IMR-90 (cell line): ENCODE measurements at regions not wholly inside any gene's neighbourhood (a gene's known extent, or its start where the extent isn't known, plus 50 kb on each side); places are given as distances from the start of the nearest gene placed in this dataset.

Source experiments
- ATAC-seq: fragments of 200-7000 bp; cut with Tn5 transposase; 2 replicates; pipeline ENCODE4 v1.9.1; 2020; ENCODE audit warnings: low read depth, mild to moderate bottlenecking, moderate library complexity
- BruUV-seq: library from RNA; stranded (reverse); fragments of 400-500 nt; replicated peaks from 2 replicates; lab custom pipeline; 2021; lab: Mats Ljungman, UMichigan
- CTCF ChIA-PET: fragments of 300-600 bp; formaldehyde crosslinking; extraction: SDS; loops from one replicate; lab custom pipeline; 2021; ENCODE audit warnings: antibody characterized with exemption; lab: Yijun Ruan, JAX
- POLR2A ChIA-PET: fragments of 300-600 bp; sonication (Branson Sonifier 250); formaldehyde crosslinking; loops from one replicate; lab custom pipeline; 2022; ENCODE audit warnings: antibody characterized with exemption; ENCODE audit not compliant: unreplicated experiment; lab: Charles Lee
- DNase-seq: peaks from one replicate; pipeline ENCODE4 v3.0.0; 2013
- H2AFZ ChIP-seq: replicated peaks from 2 replicates; pipeline ENCODE3; 2013; ENCODE audit warnings: low read length, mild to moderate bottlenecking; ENCODE audit not compliant: poor library complexity
- H2AK5ac ChIP-seq: 2 replicates; pipeline ENCODE4 v1.6.1; 2013; ENCODE audit warnings: low read depth, low read length, inconsistent platforms
- H2AK9ac ChIP-seq: replicated peaks from 2 replicates; pipeline ENCODE3; 2013; ENCODE audit warnings: mild to moderate bottlenecking, low read depth, low read length, moderate library complexity; ENCODE audit not compliant: poor library complexity
- H2BK120ac ChIP-seq: 2 replicates; pipeline ENCODE4 v1.6.1; 2013; ENCODE audit warnings: low read depth, low read length, inconsistent platforms
- H2BK15ac ChIP-seq: 3 replicates; pipeline ENCODE4 v1.6.1; 2013; ENCODE audit warnings: low read depth, low read length, inconsistent platforms
- H2BK20ac ChIP-seq: 2 replicates; pipeline ENCODE4 v1.6.1; 2013; ENCODE audit warnings: low read depth, mild to moderate bottlenecking, inconsistent platforms, low read length, moderate library complexity
- H2BK5ac ChIP-seq: 2 replicates; pipeline ENCODE4 v1.6.1; 2013; ENCODE audit warnings: mild to moderate bottlenecking, low read depth, low read length, inconsistent platforms; ENCODE audit not compliant: poor library complexity, severe bottlenecking
- H3K14ac ChIP-seq: replicated peaks from 2 replicates; pipeline ENCODE4 v1.6.1; 2013; ENCODE audit warnings: low read depth, low read length, inconsistent platforms
- H3K18ac ChIP-seq: 2 replicates; pipeline ENCODE4 v1.6.1; 2013; ENCODE audit warnings: low read depth, low read length, control low read depth
- H3K23ac ChIP-seq: 2 replicates; pipeline ENCODE4 v1.6.1; 2013; ENCODE audit warnings: low read depth, low read length, inconsistent platforms
- H3K27ac ChIP-seq: 2 replicates; pipeline ENCODE4 v1.5.1; 2013; ENCODE audit warnings: mild to moderate bottlenecking, control low read depth, low read length; ENCODE audit not compliant: insufficient read depth
- H3K27me3 ChIP-seq: 2 replicates; pipeline ENCODE4 v1.6.1; 2013; ENCODE audit warnings: low read length; ENCODE audit not compliant: control insufficient read depth, insufficient read depth
- H3K36me3 ChIP-seq: 2 replicates; pipeline ENCODE4 v1.6.1; 2013; ENCODE audit warnings: low read length, mixed read lengths; ENCODE audit not compliant: control insufficient read depth, insufficient read depth
- H3K4ac ChIP-seq: 2 replicates; pipeline ENCODE4 v1.6.1; 2013; ENCODE audit warnings: low read depth, low read length, inconsistent platforms
- H3K4me1 ChIP-seq: 2 replicates; pipeline ENCODE4 v1.6.1; 2013; ENCODE audit warnings: low read length, mixed read lengths; ENCODE audit not compliant: control insufficient read depth, insufficient read depth
- H3K4me2 ChIP-seq: 2 replicates; pipeline ENCODE4 v1.6.1; 2013; ENCODE audit warnings: low read depth, mild to moderate bottlenecking, control low read depth, low read length, moderate library complexity
- H3K4me3 ChIP-seq: 2 replicates; pipeline ENCODE4 v1.5.1; 2013; ENCODE audit warnings: low read depth, mild to moderate bottlenecking, control low read depth, low read length, moderate library complexity; ENCODE audit not compliant: insufficient read depth
- H3K56ac ChIP-seq: 2 replicates; pipeline ENCODE4 v1.6.1; 2013; ENCODE audit warnings: low read length, inconsistent platforms; ENCODE audit not compliant: insufficient read depth; ENCODE audit errors: extremely low read depth
- H3K79me1 ChIP-seq, 2 experiments: 2 replicates each; pipeline ENCODE4 v1.6.1; 2013; ENCODE audit warnings: low read length in 2 of 2, inconsistent platforms in 1 of 2, low read depth in 1 of 2
- H3K9ac ChIP-seq: 2 replicates; pipeline ENCODE4 v1.6.1; 2013; ENCODE audit warnings: low read depth, low read length, control low read depth
- H3K9me1 ChIP-seq: 2 replicates; pipeline ENCODE4 v1.6.1; 2013; ENCODE audit warnings: low read length, inconsistent platforms; ENCODE audit not compliant: insufficient read depth
- H3K9me3 ChIP-seq: 2 replicates; pipeline ENCODE4 v1.6.1; 2013; ENCODE audit warnings: low read length; ENCODE audit not compliant: control insufficient read depth, insufficient read depth
- H4K20me1 ChIP-seq: 2 replicates; pipeline ENCODE4 v1.6.1; 2013; ENCODE audit warnings: low read length, inconsistent platforms; ENCODE audit not compliant: insufficient read depth
- H4K5ac ChIP-seq: 2 replicates; pipeline ENCODE4 v1.6.1; 2013; ENCODE audit warnings: mild to moderate bottlenecking, low read depth, low read length, control low read depth
- H4K8ac ChIP-seq, 2 experiments: 2 replicates each; pipeline ENCODE4 v1.6.1; 2013; ENCODE audit warnings: low read depth in 2 of 2, low read length in 2 of 2, control low read depth in 1 of 2, inconsistent platforms in 1 of 2
- H4K91ac ChIP-seq: 2 replicates; pipeline ENCODE4 v1.6.1; 2013; ENCODE audit warnings: low read depth, low read length, inconsistent platforms; ENCODE audit not compliant: insufficient read depth
- BHLHE40 ChIP-seq: fragments of 150-350 bp; IDR thresholded peaks from 2 replicates; pipeline ENCODE4 v1.6.1; 2016; ENCODE audit warnings: mild to moderate bottlenecking, low read depth, low read length
- CEBPB ChIP-seq: IDR thresholded peaks from 2 replicates; pipeline ENCODE4 v1.6.1; 2012; ENCODE audit warnings: low read depth, low read length, improper control_type of control experiment
- CHD1 ChIP-seq: IDR thresholded peaks from 2 replicates; pipeline ENCODE4 v1.6.1; 2012; ENCODE audit warnings: low read depth, low read length, improper control_type of control experiment
- FOS ChIP-seq: fragments of 150-350 bp; IDR thresholded peaks from 2 replicates; pipeline ENCODE4 v1.6.1; 2016; ENCODE audit warnings: low read depth, low read length
- MAFK ChIP-seq: IDR thresholded peaks from 2 replicates; pipeline ENCODE4 v1.6.1; 2012; ENCODE audit warnings: low read depth, low read length, improper control_type of control experiment
- MAZ ChIP-seq: IDR thresholded peaks from 2 replicates; pipeline ENCODE4 v1.6.1; 2012; ENCODE audit warnings: low read depth, mild to moderate bottlenecking, low read length, improper control_type of control experiment, moderate library complexity, borderline replicate concordance
- MXI1 ChIP-seq: IDR thresholded peaks from 2 replicates; pipeline ENCODE4 v1.6.1; 2012; ENCODE audit warnings: low read depth, mild to moderate bottlenecking, low read length, moderate library complexity, borderline replicate concordance
- NFE2L2 ChIP-seq: fragments of 150-350 bp; IDR thresholded peaks from 2 replicates; pipeline ENCODE4 v1.6.1; 2016; ENCODE audit warnings: low read depth, mild to moderate bottlenecking, low read length
- POLR2A ChIP-seq: IDR thresholded peaks from 2 replicates; pipeline ENCODE4 v1.6.1; 2012; ENCODE audit warnings: mild to moderate bottlenecking, low read depth, low read length
- RAD21 ChIP-seq: IDR thresholded peaks from 2 replicates; pipeline ENCODE4 v1.6.1; 2012; ENCODE audit warnings: low read length, improper control_type of control experiment
- RCOR1 ChIP-seq: IDR thresholded peaks from 2 replicates; pipeline ENCODE4 v1.6.1; 2012; ENCODE audit warnings: mild to moderate bottlenecking, low read length, improper control_type of control experiment; ENCODE audit not compliant: insufficient replicate concordance
- RFX5 ChIP-seq: IDR thresholded peaks from 2 replicates; pipeline ENCODE4 v1.8.0; 2012; ENCODE audit warnings: low read depth, mild to moderate bottlenecking, low read length, moderate library complexity
- SMC3 ChIP-seq: fragments of 150-350 bp; IDR thresholded peaks from 2 replicates; pipeline ENCODE4 v1.6.1; 2016; ENCODE audit warnings: low read depth, mild to moderate bottlenecking, antibody characterized with exemption, low read length, moderate library complexity
- WGBS, 2 experiments: methylation state at CpG; one replicate each; pipeline versions ENCODE4 v1.1.5 to v1.1.7; 2013; ENCODE audit warnings: missing lambda C conversion rate in 2 of 2; ENCODE audit not compliant: insufficient read length in 1 of 2; ENCODE audit errors: extremely low coverage in 2 of 2; 5-methylcytosine and 5-hydroxymethylcytosine counted together
- dilution Hi-C: fragments of 300-500 bp; cut with HindIII; formaldehyde crosslinking; loops from one replicate; pipeline ENCODE4 v1.14.3; 2018; ENCODE audit warnings: low sequenced_read_pairs; ENCODE audit not compliant: unreplicated experiment
- in situ Hi-C: fragments of 300-500 bp; cut with MboI; formaldehyde crosslinking; loops from 3 replicates; pipeline ENCODE4 v1.14.3; 2019; ENCODE audit warnings: low sequenced_read_pairs, inconsistent platforms, mixed read lengths
- intact Hi-C: fragments of 100-400 bp; cut with micrococcal nuclease; formaldehyde crosslinking; loops from 2 replicates; pipeline ENCODE4 v1.10.0; 2022
- TF ChIP-seq, protein P1 (sequence below): conservative IDR thresholded peaks from 2 replicates; pipeline ENCODE4 v1.5.1; 2012; ENCODE audit warnings: mild to moderate bottlenecking, low read depth, low read length, improper control_type of control experiment
- TF ChIP-seq, protein P2 (sequence below): fragments of 150-350 bp; IDR thresholded peaks from 2 replicates; pipeline ENCODE4 v1.6.1; 2017; ENCODE audit warnings: mild to moderate bottlenecking, antibody characterized with exemption, low read length, low read depth
- TF ChIP-seq, protein P3 (sequence below): fragments of 150-350 bp; IDR thresholded peaks from 2 replicates; pipeline ENCODE4 v1.6.1; 2016; ENCODE audit warnings: low read depth, mild to moderate bottlenecking, low read length, moderate library complexity, borderline replicate concordance

DNA sequence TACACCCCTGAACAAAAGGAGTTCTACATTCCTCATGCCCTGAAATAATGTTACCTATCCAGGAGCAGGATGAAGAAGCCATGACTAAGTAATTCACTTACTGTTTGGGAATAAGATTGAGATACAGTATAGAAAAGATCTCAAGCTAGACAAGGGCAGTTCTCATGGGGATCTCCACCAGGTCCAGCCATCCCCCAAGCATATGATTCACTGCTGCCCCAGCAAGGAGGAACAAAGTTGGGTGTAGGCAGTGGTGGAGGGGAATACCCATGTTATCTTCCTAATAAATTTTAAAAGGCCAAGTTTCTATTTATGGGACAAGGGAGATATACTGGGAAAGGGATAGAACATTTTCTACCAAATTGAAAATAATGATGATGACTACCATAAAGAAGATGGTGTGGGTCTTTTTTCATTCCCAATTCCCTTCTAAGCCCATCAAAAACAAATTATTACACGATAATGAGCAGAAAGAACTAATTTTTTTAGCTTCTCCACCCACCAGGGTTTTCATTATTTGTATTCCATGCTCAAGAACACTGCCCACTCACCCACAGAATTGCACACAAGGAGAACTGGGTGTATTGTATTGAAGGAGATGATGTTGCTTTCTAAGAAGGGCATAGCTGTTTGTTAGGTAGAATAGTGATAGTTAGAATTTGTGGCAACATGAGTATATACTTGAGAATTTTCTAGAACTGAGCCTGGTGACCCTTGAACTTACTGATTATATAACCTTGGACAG lies 204.6 kb downstream of the BTG1 start:
- Histone ChIP-seq H2BK15ac (no peak overlapping the region), H2AFZ (no peak overlapping the region), H4K8ac (no peak overlapping the region), H4K20me1 (no peaks in the 10 kb centered on the region), H3K27me3 (no peaks in the 10 kb centered on the region), H3K36me3 (no peaks in the 10 kb centered on the region), H3K4me1 (no peaks in the 10 kb centered on the region), H3K27ac (no peak overlapping the region), H2AK5ac (no peak overlapping the region), H3K4me2 (no peak overlapping the region), H3K14ac (no peak overlapping the region), H2BK5ac (no peak overlapping the region), H2BK120ac (no peak overlapping the region), H3K79me1 (no peaks in the 10 kb centered on the region), H3K4me3 (no peak overlapping the region), H3K9ac (no peak overlapping the region), H3K23ac (no peak overlapping the region), H2AK9ac (no peak overlapping the region), H2BK20ac (no peak overlapping the region), H4K5ac (no peak overlapping the region), H3K4ac (no peak overlapping the region), H4K91ac (no peak overlapping the region), H3K9me1 (no peaks in the 10 kb centered on the region), H3K56ac (no peak overlapping the region), H3K18ac (no peak overlapping the region), H3K9me3 (no peaks in the 10 kb centered on the region)
- TF ChIP-seq, protein P1, sequence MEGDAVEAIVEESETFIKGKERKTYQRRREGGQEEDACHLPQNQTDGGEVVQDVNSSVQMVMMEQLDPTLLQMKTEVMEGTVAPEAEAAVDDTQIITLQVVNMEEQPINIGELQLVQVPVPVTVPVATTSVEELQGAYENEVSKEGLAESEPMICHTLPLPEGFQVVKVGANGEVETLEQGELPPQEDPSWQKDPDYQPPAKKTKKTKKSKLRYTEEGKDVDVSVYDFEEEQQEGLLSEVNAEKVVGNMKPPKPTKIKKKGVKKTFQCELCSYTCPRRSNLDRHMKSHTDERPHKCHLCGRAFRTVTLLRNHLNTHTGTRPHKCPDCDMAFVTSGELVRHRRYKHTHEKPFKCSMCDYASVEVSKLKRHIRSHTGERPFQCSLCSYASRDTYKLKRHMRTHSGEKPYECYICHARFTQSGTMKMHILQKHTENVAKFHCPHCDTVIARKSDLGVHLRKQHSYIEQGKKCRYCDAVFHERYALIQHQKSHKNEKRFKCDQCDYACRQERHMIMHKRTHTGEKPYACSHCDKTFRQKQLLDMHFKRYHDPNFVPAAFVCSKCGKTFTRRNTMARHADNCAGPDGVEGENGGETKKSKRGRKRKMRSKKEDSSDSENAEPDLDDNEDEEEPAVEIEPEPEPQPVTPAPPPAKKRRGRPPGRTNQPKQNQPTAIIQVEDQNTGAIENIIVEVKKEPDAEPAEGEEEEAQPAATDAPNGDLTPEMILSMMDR: no peak
- TF ChIP-seq CEBPB (no peak), CHD1 (no peak), RFX5 (no peak), FOS (no peak), RAD21 (no peak), RCOR1 (no peak), MXI1 (no peak), MAZ (no peak), BHLHE40 (no peak), POLR2A (no peak), NFE2L2 (no peak), SMC3 (no peak), MAFK (no peak)
- TF ChIP-seq, protein P2, sequence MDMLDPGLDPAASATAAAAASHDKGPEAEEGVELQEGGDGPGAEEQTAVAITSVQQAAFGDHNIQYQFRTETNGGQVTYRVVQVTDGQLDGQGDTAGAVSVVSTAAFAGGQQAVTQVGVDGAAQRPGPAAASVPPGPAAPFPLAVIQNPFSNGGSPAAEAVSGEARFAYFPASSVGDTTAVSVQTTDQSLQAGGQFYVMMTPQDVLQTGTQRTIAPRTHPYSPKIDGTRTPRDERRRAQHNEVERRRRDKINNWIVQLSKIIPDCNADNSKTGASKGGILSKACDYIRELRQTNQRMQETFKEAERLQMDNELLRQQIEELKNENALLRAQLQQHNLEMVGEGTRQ: no peak
- TF ChIP-seq, protein P3, sequence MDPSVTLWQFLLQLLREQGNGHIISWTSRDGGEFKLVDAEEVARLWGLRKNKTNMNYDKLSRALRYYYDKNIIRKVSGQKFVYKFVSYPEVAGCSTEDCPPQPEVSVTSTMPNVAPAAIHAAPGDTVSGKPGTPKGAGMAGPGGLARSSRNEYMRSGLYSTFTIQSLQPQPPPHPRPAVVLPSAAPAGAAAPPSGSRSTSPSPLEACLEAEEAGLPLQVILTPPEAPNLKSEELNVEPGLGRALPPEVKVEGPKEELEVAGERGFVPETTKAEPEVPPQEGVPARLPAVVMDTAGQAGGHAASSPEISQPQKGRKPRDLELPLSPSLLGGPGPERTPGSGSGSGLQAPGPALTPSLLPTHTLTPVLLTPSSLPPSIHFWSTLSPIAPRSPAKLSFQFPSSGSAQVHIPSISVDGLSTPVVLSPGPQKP: no peak
- DNase-seq (no peak), ATAC-seq (no peak)
- no CpG with 5 or more reads among the region's 1 CpG for WGBS, 2 experiments
- in situ Hi-C loops: no loop called here
- no TSS peak for BruUV-seq
- POLR2A ChIA-PET: no interaction called here
- CTCF ChIA-PET: interaction anchor here (0.7 kb wide), 1 partner anchor 9 kb away, joined by 3 read pairs; no protein-coding TSS in a partner anchor
- dilution Hi-C loops: no loop called here
- intact Hi-C loops: no loop called here
